GM08714 (cell line): ENCODE measurements at regions not wholly inside any gene's neighbourhood (a gene's known extent, or its start where the extent isn't known, plus 50 kb on each side); places are given as distances from the start of the nearest gene placed in this dataset.
"Not testable (repeated sequence)": the region's sequence is repeated elsewhere in the genome, so short reads cannot be mapped to it uniquely, and the experiment has no call there.

Source experiments
- H3K4me3 ChIP-seq: fragments of 200-500 bp; sonication (Bioruptor generic); 2 replicates; pipeline ENCODE4 v1.5.1; 2014; ENCODE audit warnings: mild to moderate bottlenecking, low read length, inconsistent platforms
- ZNF274 ChIP-seq: IDR thresholded peaks from 2 replicates; pipeline ENCODE4 v1.6.1; 2012; ENCODE audit warnings: mild to moderate bottlenecking, low read depth, low read length

DNA sequence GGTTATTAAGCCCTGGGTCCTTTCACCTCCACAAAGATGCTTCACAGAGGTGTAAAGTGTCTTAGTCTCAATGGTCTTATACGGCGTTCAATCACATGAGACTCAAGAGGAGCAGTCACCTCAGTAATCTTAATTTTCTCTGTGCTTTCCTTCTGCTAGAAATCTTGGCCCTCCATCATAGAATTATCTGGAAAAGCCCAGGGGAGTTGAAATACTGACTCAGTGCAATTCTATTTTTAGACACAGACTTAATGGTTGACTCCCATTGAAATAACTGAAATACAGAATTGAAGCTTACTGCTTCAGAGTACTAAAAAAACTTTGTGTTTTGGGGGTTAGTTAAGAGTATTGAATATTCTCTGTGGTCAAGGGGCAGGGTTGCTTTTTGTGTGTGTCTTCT is 94.5 kb upstream of the IL15 start:
- H3K4me3 ChIP-seq: no peak overlapping the region
- TF ChIP-seq ZNF274: no peak

GRCh38 chr4:141543176-141543575 is 93.2 kb upstream of the IL15 start:
- H3K4me3 ChIP-seq: no peak overlapping the region
- no peak for TF ChIP-seq ZNF274

DNA sequence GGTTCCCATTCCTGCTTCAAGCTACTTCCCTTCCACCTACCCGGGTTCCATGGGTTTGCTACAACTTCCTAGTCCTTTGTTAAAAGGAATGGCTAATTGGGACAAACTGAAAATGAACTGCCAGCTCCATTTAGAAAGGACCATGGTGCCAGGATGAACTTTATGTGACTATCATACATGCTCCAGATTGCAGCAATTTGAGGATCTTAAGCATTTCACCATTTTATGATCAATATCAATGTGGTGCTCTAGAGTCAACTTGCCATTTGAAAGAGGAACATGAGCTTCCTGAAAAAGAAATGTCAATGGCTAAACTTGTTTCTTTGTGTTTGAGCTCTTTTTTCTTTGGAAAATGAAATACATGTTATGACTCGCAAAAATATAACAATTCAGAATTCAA is 92.7 kb upstream of the IL15 start:
- no peak overlapping the region for H3K4me3 ChIP-seq
- TF ChIP-seq ZNF274: no peak

DNA sequence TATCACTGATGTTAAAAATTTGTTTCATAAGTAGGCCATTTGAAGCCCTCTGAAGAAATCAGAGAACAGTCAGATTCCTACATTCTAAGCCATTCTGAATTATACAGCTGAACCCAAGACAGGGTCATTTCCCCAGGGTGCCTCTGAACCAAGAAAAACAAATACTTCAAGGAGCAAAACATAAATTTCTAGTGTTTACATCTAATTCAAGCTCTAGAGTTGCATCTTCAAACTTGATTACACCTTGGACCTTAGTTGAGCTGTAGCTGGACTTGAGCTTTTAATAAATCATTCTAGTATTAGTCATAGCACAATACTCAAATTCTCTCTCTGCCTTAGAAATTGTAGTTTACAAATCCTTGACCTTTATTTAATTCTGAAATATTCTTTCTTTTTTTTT is 87.6 kb upstream of the IL15 start:
- TF ChIP-seq ZNF274: no peak
- no peak overlapping the region for H3K4me3 ChIP-seq

- H3K4me3 ChIP-seq: no peak overlapping the region
- no peak for TF ChIP-seq ZNF274
Observed at GRCh38 chr4:141560056-141560455, 76.3 kb upstream of the IL15 start.

DNA sequence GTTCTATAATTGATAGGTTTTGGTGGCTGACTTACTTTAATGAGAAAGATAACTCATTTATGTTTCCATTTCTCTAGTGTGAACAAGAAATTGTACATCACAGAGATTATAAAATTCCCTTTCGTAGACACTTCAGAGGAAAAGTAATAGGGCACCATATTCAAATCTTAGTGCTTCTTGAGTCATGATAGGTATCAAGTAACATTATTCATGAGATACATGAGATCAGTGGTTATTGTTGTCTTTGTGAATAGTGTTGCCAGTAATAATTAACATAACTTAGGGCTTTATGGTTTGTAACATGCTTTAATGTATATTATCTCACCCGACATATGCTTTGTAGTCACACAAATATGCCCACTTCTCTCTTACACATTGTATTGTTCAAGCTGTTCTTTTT is 73.7 kb upstream of the IL15 start:
- TF ChIP-seq ZNF274: no peak
- H3K4me3 ChIP-seq: no peak overlapping the region

GRCh38 chr4:141563723-141564122 is 72.7 kb upstream of the IL15 start:
- no peak for TF ChIP-seq ZNF274
- no peak overlapping the region for H3K4me3 ChIP-seq

- not testable (repeated sequence) for H3K4me3 ChIP-seq
Observed at GRCh38 chr4:141564961-141565360, 71.4 kb upstream of the IL15 start.

- no peak overlapping the region for H3K4me3 ChIP-seq
- TF ChIP-seq ZNF274: no peak
Observed at GRCh38 chr4:141565379-141566089, 70.8 kb upstream of the IL15 start.

GRCh38 chr4:141567326-141567915 is 69.0 kb upstream of the IL15 start:
- no peak overlapping the region for H3K4me3 ChIP-seq
- TF ChIP-seq ZNF274: no peak

DNA sequence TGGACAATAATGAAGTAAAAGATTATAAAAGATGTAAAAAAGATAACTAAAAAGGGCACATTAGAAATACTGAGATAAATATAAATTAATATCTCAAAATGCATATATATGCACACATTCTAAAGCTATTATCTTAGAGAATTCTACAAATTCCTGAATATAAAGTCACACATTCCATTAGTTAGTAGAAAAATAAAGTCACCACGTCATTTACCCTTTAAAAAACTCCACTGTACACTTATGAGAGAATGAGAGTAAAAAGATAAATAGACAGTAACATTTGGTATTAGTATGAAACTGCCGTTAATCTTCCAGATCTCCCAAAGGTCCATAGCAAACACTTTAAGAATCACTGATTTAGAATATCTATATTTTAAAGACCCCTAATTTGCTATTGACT is 67.2 kb upstream of the IL15 start:
- H3K4me3 ChIP-seq: no peak overlapping the region
- no peak for TF ChIP-seq ZNF274

- TF ChIP-seq ZNF274: no peak
- no peak overlapping the region for H3K4me3 ChIP-seq
Observed at GRCh38 chr4:141570290-141570689, 66.1 kb upstream of the IL15 start.

DNA sequence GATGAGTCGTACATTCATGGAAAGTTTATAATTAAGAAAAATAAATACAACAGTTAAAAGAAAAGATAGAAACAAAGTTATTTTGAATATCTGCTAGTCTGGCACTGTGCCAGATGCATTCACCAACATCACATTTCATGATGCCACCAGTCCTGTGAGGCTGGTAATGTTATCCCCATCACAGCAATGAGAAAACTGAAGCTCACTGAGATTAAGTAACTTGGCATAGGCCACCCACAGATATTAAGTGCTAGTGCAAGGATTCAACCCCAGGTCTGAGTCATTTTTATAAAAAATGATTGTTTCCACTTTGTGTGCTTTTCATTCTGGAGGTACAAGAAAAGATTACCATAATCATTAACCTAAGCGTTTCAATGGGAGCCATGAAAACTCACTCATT is 65.0 kb upstream of the IL15 start:
- no peak overlapping the region for H3K4me3 ChIP-seq
- no peak for TF ChIP-seq ZNF274

DNA sequence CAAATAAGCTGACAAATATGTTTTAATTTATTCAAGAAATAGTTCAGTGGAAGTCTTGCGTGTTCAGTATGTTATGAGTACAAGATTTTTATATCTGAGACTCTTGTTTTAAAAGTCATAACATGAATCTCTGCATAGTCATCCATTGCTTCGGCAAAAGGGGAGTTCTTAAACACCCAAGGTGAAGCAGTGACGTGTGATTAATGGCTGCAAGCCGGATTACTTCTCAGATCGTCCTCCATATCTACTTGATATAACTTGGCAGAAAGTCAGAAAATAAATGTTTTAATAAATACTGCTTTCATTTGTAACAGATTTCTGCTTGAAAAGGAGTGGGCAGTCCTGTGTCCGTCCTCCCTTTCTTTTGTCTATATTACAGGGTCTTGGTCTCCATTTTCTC is 64.6 kb upstream of the IL15 start:
- no peak for TF ChIP-seq ZNF274
- no peak overlapping the region for H3K4me3 ChIP-seq

DNA sequence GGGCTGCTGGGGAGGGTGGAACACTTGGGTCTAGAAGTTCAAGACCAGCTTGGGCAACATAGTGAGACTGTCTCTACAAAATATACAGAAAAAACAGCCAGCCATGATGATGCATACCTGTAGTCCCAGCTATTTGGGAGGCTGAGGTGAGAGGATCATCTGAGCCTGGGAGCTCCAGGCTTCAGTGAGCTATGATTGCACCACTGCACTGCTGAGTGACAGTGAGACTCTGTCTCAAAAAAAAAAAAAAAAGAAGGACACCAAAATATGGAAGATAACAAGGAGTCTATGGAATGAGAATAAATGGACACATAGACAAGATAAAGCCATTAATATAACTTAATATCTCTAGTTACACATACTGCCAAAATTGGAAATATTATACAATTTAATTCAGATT is 62.7 kb upstream of the IL15 start:
- no peak for TF ChIP-seq ZNF274

GRCh38 chr4:141575884-141576283 is 60.5 kb upstream of the IL15 start:
- TF ChIP-seq ZNF274: no peak
- H3K4me3 ChIP-seq: no peak overlapping the region

More for the DNA sequence above, 62.7 kb upstream of the IL15 start:
- H3K4me3 ChIP-seq: no peak overlapping the region

- no peak overlapping the region for H3K4me3 ChIP-seq
- TF ChIP-seq ZNF274: no peak
Observed at GRCh38 chr4:141576585-141577110, 59.7 kb upstream of the IL15 start.
